ENCODE measurements at regions not wholly inside any gene's neighbourhood (a gene's known extent, or its start where the extent isn't known, plus 50 kb on each side); places are given as distances from the start of the nearest gene placed in this dataset.
"Not testable (repeated sequence)": the region's sequence is repeated elsewhere in the genome, so short reads cannot be mapped to it uniquely, and the experiment has no call there.

DNA sequence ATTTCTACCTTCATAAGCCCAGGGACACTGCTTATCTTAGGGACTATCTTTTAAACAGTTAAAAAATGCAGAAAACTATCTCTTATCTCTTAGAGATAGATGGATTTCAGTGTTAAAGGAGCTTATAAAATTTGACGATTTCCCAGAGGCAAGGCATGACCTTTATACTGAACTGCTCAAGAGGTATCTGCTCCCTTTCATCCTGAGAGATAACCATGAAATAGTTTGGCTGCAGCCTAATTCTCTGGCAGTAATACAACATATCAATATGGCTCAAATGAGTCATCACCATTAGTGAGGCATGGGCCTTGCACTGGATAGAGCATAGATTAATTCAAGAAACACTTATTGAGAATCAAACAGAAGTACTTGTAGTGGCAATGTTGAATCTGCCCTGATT lies 348.2 kb upstream of the GRIA3 start:
- no peak for DNase-seq

- DNase-seq: no peak
These were observed 333.8 kb upstream of the GRIA3 start for GRCh38 chrX:122850326-122850725.

- no peak for DNase-seq
These were observed 327.9 kb upstream of the GRIA3 start for GRCh38 chrX:122856205-122856604.

GRCh38 chrX:122857734-122858133 lies 326.3 kb upstream of the GRIA3 start:
- DNase-seq: no peak

- DNase-seq: no peak
These were observed 321.0 kb upstream of the GRIA3 start for GRCh38 chrX:122863067-122863466.

DNA sequence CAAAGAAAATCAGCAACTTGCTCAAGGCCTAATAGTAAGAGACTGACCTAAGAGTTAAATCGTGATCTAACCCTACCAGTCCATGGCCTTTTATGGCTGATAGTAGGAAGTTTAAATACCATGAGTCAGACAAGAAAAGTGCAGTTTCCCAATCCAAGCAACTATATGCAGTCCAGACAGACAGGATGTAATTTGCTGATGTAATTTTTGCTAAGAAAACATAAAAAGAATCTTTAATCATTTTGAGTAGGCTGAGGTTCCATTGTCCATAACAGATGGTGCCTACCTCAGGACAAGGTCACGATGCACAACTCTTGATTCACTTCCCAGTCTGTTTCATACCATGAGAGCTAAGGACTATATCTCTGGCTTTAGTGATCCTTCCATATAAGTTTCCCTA lies 317.5 kb upstream of the GRIA3 start:
- no peak for DNase-seq

GRCh38 chrX:122868631-122869030 lies 315.4 kb upstream of the GRIA3 start:
- DNase-seq: no peak

DNA sequence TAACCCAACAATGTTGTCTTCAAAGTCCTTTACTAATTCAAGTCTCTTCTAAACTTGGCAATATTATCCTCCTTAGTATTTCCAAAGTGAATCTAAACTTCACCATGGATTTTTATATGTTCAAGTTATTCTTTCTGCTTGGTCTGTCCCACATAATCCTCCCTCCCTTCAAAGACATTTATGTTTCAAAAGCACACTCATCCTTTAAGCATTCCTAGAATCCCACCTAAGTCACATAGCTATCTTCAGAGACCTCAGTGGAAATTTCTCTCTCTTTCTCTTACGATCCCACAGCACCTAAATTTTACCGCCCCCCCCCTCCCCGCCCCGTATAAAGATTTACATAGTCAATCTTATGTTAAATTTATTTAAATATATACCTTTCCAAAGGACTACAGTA lies 314.9 kb upstream of the GRIA3 start:
- no peak for DNase-seq

DNA sequence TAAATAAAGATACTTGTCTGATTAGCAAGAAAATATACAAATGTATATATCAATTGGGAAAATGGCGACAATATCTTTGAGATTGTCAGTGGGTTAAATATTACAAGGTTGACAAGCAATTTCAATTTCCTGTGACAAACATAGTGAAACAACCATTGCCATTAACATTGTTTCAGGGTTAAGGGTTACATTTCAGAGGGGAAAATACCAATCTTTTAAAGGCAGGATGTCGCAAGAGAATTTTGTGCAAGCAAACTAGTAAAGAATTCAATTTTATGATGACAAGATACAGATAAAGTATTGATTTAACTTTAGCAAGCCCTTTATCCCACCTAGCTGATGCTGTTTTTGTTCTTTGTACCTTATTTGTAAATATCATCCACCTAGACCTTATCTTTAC lies 305.8 kb upstream of the GRIA3 start:
- DNase-seq: no peak

DNA sequence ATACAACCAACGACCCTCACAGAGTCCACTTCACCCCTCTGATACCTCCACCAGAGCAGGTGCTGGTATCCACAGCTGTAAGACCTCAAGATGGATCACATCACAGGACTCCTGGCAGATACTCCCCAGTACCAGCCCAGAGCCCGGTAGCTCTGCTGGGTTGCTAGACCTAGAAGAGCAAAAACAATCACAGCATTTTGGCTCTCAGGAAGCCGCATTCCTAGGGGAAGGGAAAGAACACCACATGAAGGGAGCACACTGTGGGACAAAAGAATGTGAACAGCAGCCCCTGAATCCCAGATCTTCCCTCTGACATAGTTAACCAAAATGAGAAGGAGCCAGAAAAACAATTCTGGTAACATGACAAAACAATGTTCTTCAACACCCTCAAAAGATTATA lies 303.1 kb upstream of the GRIA3 start:
- DNase-seq: no peak

DNA sequence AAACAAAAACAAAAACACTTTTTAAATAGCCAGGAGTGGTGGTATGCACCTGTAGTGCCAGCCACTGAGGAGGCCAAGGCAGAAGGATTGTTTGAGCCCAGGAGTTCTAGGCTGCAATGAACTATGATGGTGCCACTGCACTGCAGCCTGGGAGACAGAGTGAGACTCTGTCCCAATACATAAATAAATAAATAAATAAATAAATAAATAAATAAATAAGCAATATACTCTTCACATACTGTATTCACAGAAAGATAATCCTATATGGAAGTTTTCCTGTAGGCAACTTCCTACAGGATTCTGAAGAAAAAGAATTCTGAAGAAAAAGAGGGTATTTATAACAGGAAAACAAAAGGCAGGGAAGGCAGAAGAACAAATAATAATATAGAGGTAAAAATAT lies 293.3 kb upstream of the GRIA3 start:
- no peak for DNase-seq

- no peak for DNase-seq
These were observed 277.4 kb upstream of the GRIA3 start for GRCh38 chrX:122906726-122907125.

GRCh38 chrX:122907375-122907774 lies 276.7 kb upstream of the GRIA3 start:
- DNase-seq: no peak

DNA sequence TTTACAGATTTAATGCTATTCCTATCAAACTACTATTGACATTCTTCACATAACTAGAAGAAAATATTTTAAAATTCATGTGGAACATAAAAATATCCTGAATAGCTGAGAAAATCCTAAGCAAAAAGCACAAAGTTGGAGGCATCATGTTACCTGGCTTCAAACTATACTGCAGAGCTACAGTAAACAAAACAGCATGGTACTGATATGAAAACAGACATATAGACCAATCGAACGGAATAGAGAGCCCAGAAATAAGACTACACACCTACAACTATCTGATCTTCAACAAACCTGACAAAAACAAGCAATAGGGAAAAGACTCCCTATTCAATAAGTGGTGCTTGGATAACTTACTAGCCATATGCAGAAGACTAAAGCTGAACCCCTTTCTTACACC lies 273.4 kb upstream of the GRIA3 start:
- DNase-seq: no peak

GRCh38 chrX:122913134-122913533 lies 270.9 kb upstream of the GRIA3 start:
- no peak for DNase-seq

- no peak for DNase-seq
These were observed 270.3 kb upstream of the GRIA3 start for GRCh38 chrX:122913764-122914163.

DNA sequence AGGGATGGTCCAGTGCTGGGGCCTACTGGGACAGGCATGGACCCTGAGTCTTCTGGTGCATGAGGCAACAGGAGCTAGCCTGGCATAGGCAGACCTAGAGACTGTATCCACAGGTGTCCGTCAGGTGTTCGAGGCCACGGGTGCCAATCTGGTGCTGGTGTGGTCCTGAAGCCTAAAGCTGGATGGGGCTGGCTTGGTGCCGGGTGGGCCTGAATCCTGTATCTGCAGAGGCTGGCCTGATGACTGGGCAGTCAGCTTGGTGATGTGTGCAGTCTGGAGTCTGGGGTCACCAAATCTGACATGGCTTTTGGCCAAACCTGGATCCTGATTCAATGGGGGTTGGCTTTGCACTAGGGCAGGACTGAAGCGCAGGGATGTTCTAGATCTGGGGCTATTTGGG lies 269.8 kb upstream of the GRIA3 start:
- DNase-seq: no peak

- no peak for DNase-seq
These were observed 249.9 kb upstream of the GRIA3 start for GRCh38 chrX:122934131-122934530.

DNA sequence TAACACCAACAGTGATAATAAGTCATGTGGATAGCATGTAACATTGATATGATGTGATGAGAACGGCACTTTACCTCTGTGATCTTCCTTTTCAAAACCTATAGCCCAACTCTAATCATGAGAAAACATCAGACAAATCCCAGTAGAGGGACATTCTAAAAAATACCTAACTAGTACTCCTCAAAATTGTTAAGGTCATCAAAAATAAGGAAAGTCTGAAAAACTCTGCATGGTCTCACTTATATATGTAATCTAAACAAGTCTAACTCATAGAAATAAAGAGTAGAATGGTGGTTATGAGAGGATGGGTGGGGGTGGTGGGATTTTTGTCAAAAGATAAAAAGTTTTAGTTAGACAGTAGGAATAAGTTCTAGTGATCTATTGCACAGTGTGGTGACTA lies 243.9 kb upstream of the GRIA3 start:
- no peak for DNase-seq

GRCh38 chrX:122941806-122942205 lies 242.3 kb upstream of the GRIA3 start:
- no peak for DNase-seq

GRCh38 chrX:122943918-122944317 lies 240.2 kb upstream of the GRIA3 start:
- DNase-seq: no peak

- no peak for DNase-seq
These were observed 238.8 kb upstream of the GRIA3 start for GRCh38 chrX:122945328-122945727.

DNA sequence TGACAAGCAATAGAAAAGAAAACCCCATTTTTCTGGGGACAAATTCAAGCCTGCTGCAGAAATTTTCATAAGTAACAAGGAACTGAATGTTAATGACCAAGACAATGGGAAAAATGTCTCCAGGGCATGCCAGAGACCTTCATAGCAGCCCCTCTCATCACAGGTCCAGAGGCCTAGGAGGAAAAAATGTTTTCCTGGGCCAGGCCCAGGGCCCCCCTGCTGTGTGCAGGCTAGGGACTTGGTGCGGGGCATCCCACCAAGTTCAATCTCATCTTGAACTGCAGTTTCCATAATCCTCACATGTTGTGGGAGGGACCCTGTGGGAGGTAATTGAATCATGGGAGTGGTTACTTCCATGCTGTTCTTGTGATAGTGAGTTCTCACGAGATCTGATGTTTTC lies 211.5 kb upstream of the GRIA3 start:
- no peak for DNase-seq

DNA sequence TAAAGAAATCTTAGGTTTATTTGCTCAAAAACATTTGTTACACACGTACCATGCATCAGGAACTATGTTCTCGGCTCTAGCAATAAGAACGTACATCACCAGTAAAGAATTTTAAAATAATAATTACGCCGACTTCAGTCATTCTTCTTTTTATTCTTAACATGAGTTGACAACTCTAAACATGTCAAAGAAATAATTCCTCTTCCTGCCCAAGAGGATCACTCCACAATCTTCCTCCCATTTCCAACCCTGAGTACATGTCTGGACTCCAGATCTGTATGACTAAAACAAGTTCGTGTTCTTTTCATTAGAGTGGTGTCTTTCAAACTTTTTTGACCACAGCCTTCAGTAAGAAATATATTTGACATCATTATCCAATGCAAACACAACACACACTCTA lies 201.6 kb upstream of the GRIA3 start:
- DNase-seq: no peak

DNA sequence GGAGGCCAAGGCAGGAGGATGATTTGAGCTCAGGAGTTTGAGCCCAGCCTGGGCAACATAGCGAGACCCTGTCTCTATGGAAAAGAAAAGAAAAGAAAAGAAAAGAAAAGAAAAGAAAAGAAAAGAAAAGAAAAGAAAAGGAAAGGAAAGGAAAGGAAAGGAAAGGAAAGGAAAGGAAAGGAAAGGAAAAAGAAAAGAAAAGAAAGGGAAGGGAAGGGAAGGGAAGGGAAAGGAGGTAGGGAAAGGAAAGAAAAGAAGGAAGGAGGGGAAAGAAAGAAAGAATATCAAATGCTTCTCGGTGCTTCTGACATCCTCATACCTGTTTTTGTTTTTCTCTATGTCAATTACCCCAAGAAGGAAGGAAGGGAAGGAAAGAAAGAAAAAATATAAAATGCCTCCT lies 181.2 kb upstream of the GRIA3 start:
- DNase-seq: not testable (repeated sequence)

DNA sequence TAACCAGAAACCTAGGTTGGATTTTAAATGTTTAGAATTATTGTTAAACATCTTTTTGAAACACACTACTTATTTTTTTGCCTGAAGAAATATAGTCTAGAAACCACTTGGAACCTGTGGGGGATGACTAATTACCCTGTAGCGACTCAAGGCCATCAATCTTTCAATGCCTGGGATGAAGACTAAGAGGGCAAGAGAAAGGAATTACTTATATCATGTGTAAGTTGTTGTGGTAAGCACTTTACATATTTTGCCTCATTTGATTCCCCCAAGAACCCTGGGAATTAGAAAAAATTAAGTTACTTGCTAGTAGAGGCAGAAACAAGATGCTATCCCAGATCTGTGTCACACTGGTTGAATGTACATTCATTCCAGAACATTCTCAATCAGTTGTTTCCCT lies 170.9 kb upstream of the GRIA3 start:
- DNase-seq: no peak

Data from activated effector memory CD4-positive, alpha-beta T cell treated with anti-CD3 and anti-CD28 coated beads, Interleukin-2, amount 50 U/mL, for 16 hours (primary cell).